ENCODE measurements at regions not wholly inside any gene's neighbourhood (a gene's known extent, or its start where the extent isn't known, plus 50 kb on each side); places are given as distances from the start of the nearest gene placed in this dataset.

GRCh38 chr19:29048873-29049272 is 164.1 kb downstream of the UQCRFS1 start:
- TF ChIP-seq CTCF (IDR thresholded peaks at IDR 0.05), result no peak
- no peaks in the 10 kb centered on the region for H3K27me3 Mint-ChIP-seq
- intact Hi-C loops (cut with micrococcal nuclease), result no loop called here
- no peak for ATAC-seq
- POLR2A ChIA-PET, result no interaction called here
- no peaks in the 10 kb centered on the region for H3K36me3 Mint-ChIP-seq (ENCODE audit: low read depth)
- H3K4me1 Mint-ChIP-seq (ENCODE audit: low read depth), result no peaks in the 10 kb centered on the region
- no peak for DNase-seq
- no peak overlapping the region for H3K4me3 Mint-ChIP-seq
- CTCF ChIA-PET, result interaction anchor here (1.3 kb wide), 1 partner anchor 104 kb away, joined by 3 read pairs; no protein-coding TSS in a partner anchor
- H3K27ac Mint-ChIP-seq, result no peak overlapping the region
- no peaks in the 10 kb centered on the region for H3K9me3 Mint-ChIP-seq

GRCh38 chr19:29045679-29046254 is 167.2 kb downstream of the UQCRFS1 start:
- Mint-ChIP-seq H3K4me3 (no peak overlapping the region), H3K9me3 (no peaks in the 10 kb centered on the region), H3K36me3 (ENCODE audit: low read depth) (no peaks in the 10 kb centered on the region), H3K27me3 (no peaks in the 10 kb centered on the region), H3K27ac (no peak overlapping the region), H3K4me1 (ENCODE audit: low read depth) (no peaks in the 10 kb centered on the region)
- POLR2A ChIA-PET, result no interaction called here
- DNase-seq (no peak), ATAC-seq (no peak)
- intact Hi-C loops (cut with micrococcal nuclease), result no loop called here
- no peak for TF ChIP-seq CTCF (IDR thresholded peaks at IDR 0.05)
- CTCF ChIA-PET, result no interaction called here

DNA sequence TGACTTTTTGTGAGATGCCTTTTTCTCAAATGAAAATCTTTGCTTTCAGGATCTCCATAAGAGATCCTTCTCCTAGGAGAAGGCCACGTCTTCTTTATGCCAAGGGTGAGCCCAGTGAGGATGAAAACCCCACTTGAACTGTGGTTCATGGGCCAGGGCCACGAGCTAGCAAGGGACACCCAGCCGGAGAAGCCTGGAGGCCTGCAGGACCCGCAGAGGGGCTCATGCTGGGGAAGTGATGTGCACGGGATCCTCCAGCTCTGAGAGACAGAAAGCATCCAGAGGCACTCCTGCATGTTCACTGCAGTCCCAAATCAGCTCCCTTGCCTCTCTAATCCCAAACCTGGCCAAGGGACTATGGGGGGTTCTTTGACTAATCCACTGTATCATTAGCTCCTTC is 168.9 kb downstream of the UQCRFS1 start:
- Mint-ChIP-seq H3K27me3 (no peaks in the 10 kb centered on the region), H3K4me1 (ENCODE audit: low read depth) (no peaks in the 10 kb centered on the region), H3K9me3 (no peaks in the 10 kb centered on the region), H3K36me3 (ENCODE audit: low read depth) (no peaks in the 10 kb centered on the region), H3K27ac (no peak overlapping the region), H3K4me3 (no peak overlapping the region)
- DNase-seq (no peak), ATAC-seq (no peak)
- ChIA-PET CTCF (no interaction called here), POLR2A (no interaction called here)
- intact Hi-C loops (cut with micrococcal nuclease), result no loop called here
- no peak for TF ChIP-seq CTCF (IDR thresholded peaks at IDR 0.05)

- intact Hi-C loops (cut with micrococcal nuclease), result no loop called here
- Mint-ChIP-seq H3K27me3 (no peaks in the 10 kb centered on the region), H3K36me3 (ENCODE audit: low read depth) (no peaks in the 10 kb centered on the region), H3K4me3 (no peak overlapping the region), H3K4me1 (ENCODE audit: low read depth) (no peaks in the 10 kb centered on the region), H3K27ac (no peak overlapping the region), H3K9me3 (no peaks in the 10 kb centered on the region)
- DNase-seq (no peak), ATAC-seq (no peak)
- TF ChIP-seq CTCF (IDR thresholded peaks at IDR 0.05), result no peak
- POLR2A ChIA-PET, result interaction anchor here (0.7 kb wide), 1 partner anchor 280 kb away, joined by 3 read pairs; no protein-coding TSS in a partner anchor
- CTCF ChIA-PET, result no interaction called here
These were observed 170.5 kb downstream of the UQCRFS1 start for GRCh38 chr19:29042450-29042849.

- Mint-ChIP-seq H3K4me3 (no peak overlapping the region), H3K27ac (no peak overlapping the region), H3K4me1 (ENCODE audit: low read depth) (no peaks in the 10 kb centered on the region), H3K27me3 (no peaks in the 10 kb centered on the region), H3K9me3 (no peaks in the 10 kb centered on the region), H3K36me3 (ENCODE audit: low read depth) (no peaks in the 10 kb centered on the region)
- intact Hi-C loops (cut with micrococcal nuclease), result no loop called here
- CTCF ChIA-PET, result no interaction called here
- no peak for TF ChIP-seq CTCF (IDR thresholded peaks at IDR 0.05)
- ATAC-seq (no peak), DNase-seq (no peak)
- POLR2A ChIA-PET, result no interaction called here
These were observed 172.0 kb downstream of the UQCRFS1 start for GRCh38 chr19:29040951-29041350.

Data from activated CD8-positive, alpha-beta T cell treated with anti-CD3 and anti-CD28 coated beads for 36 hours (primary cell).